ENCODE measurements at regions not wholly inside any gene's neighbourhood (a gene's known extent, or its start where the extent isn't known, plus 50 kb on each side); places are given as distances from the start of the nearest gene placed in this dataset.

DNA sequence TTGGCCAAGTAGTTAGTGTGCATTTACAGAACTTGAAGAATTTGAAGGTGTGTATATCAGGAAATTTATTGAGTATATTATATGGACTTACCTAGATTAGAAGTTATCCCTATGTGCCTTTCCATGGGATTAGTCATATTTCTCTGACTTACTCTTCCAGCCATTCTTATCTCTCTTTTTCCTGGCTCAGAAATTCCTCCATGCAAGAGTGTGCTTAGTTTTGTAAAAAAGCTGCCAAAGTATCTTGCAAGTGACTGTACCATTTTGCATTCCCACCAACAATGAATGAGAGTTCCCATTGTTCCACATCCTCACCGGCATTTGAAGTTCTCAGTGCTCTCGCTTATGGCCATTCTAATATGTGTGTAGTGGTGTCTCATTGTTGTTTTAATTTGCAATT, 82.2 kb upstream of the GUCA2B start:
- TF ChIP-seq ZNF274 (IDR thresholded peaks at IDR 0.05; ENCODE audit: low read depth, low read length) (no peak), YY1 (IDR thresholded peaks at IDR 0.05; ENCODE audit: insufficient read depth, insufficient read length) (no peak), SUZ12 (IDR thresholded peaks at IDR 0.05; ENCODE audit: extremely low read depth, insufficient read depth, insufficient read length) (no peak)

All from NT2/D1 (cell line).